ENCODE measurements at regions not wholly inside any gene's neighbourhood (a gene's known extent, or its start where the extent isn't known, plus 50 kb on each side); places are given as distances from the start of the nearest gene placed in this dataset.

GRCh38 chr2:603427-603826 lies 73.8 kb downstream of the TMEM18 start:
- Histone ChIP-seq H3K27ac (replicated peaks; ENCODE audit: low read length) (no peak overlapping the region), H3K4me2 (ENCODE audit: insufficient read depth, low read length, poor library complexity, severe bottlenecking) (no peak overlapping the region), H2BK120ac (ENCODE audit: low read depth, low read length) (no peak overlapping the region), H3K9me3 (replicated peaks in 1 of 2; ENCODE audit: control insufficient read depth in 2 of 2, insufficient read depth in 1 of 2, low read depth in 1 of 2, low read length in 2 of 2) (peaks cover 0 to 8% of the 10 kb centered on the region in 2 donors), H3K4me1 (ENCODE audit: control insufficient read depth in 2 of 2, insufficient read depth in 1 of 2, low read depth in 1 of 2, low read length in 2 of 2) (no peaks in the 10 kb centered on the region), H3K14ac (ENCODE audit: low read length) (no peak overlapping the region), H3K18ac (ENCODE audit: low read length) (no peak overlapping the region), H2AFZ (ENCODE audit: low read length) (no peak overlapping the region), H4K91ac (ENCODE audit: low read depth, low read length, poor library complexity) (no peak overlapping the region), H2AK5ac (ENCODE audit: low read depth, low read length) (no peak overlapping the region), H3K36me3 (replicated peaks in 1 of 2; ENCODE audit: control insufficient read depth in 2 of 2, insufficient read depth in 2 of 2, low read length in 2 of 2) (no peaks in the 10 kb centered on the region), H2BK12ac (ENCODE audit: low read length) (no peak overlapping the region), H2BK15ac (ENCODE audit: low read length) (no peak overlapping the region), H3K4ac (ENCODE audit: low read length) (no peak overlapping the region), H3K9ac (ENCODE audit: low read depth, low read length, poor library complexity) (no peak overlapping the region), H3K4me3 (ENCODE audit: low read length in 2 of 2) (no peak overlapping the region), H4K8ac (ENCODE audit: low read depth, low read length) (no peak overlapping the region), H3K79me1 (ENCODE audit: low read depth, low read length) (peaks cover 2% of the 10 kb centered on the region), H3K23ac (ENCODE audit: low read depth, low read length, poor library complexity) (no peak overlapping the region), H3K27me3 (ENCODE audit: control insufficient read depth in 3 of 3, insufficient read depth in 3 of 3, low read depth in 1 of 3, low read length in 3 of 3) (peaks cover 0 to 6% (median 0%) of the 10 kb centered on the region in 3 experiments), H2BK5ac (ENCODE audit: low read length) (no peak overlapping the region)
- WGBS, 2 donors (ENCODE audit: extremely low coverage in 2 of 2, insufficient read length in 2 of 2, insufficient replicate concordance in 1 of 2) = no CpG with 5 or more reads among the region's 5 CpGs
- DNase-seq (ENCODE audit: low spot score) = no peak

- Histone ChIP-seq H2BK5ac (ENCODE audit: low read length) (no peak overlapping the region), H3K27me3 (ENCODE audit: control insufficient read depth in 3 of 3, insufficient read depth in 3 of 3, low read depth in 1 of 3, low read length in 3 of 3) (peaks cover 0 to 2% (median 0%) of the 10 kb centered on the region in 3 experiments), H3K23ac (ENCODE audit: low read depth, low read length, poor library complexity) (no peak overlapping the region), H3K14ac (ENCODE audit: low read length) (no peak overlapping the region), H3K18ac (ENCODE audit: low read length) (no peak overlapping the region), H3K4ac (ENCODE audit: low read length) (no peak overlapping the region), H2AFZ (ENCODE audit: low read length) (no peak overlapping the region), H3K4me1 (ENCODE audit: control insufficient read depth in 2 of 2, insufficient read depth in 1 of 2, low read depth in 1 of 2, low read length in 2 of 2) (no peaks in the 10 kb centered on the region), H3K36me3 (replicated peaks in 1 of 2; ENCODE audit: control insufficient read depth in 2 of 2, insufficient read depth in 2 of 2, low read length in 2 of 2) (no peaks in the 10 kb centered on the region), H3K9ac (ENCODE audit: low read depth, low read length, poor library complexity) (no peak overlapping the region), H2BK120ac (ENCODE audit: low read depth, low read length) (no peak overlapping the region), H2BK12ac (ENCODE audit: low read length) (no peak overlapping the region), H3K4me3 (ENCODE audit: low read length in 2 of 2) (no peak overlapping the region), H3K9me3 (replicated peaks in 1 of 2; ENCODE audit: control insufficient read depth in 2 of 2, insufficient read depth in 1 of 2, low read depth in 1 of 2, low read length in 2 of 2) (peaks cover 0 to 12% of the 10 kb centered on the region in 2 donors), H3K4me2 (ENCODE audit: insufficient read depth, low read length, poor library complexity, severe bottlenecking) (no peak overlapping the region), H4K8ac (ENCODE audit: low read depth, low read length) (no peak overlapping the region), H4K91ac (ENCODE audit: low read depth, low read length, poor library complexity) (no peak overlapping the region), H3K79me1 (ENCODE audit: low read depth, low read length) (peaks cover 2% of the 10 kb centered on the region), H2BK15ac (ENCODE audit: low read length) (no peak overlapping the region), H3K27ac (replicated peaks; ENCODE audit: low read length) (no peak overlapping the region), H2AK5ac (ENCODE audit: low read depth, low read length) (no peak overlapping the region)
- no CpG with 5 or more reads among the region's 14 CpGs for WGBS, 2 donors (ENCODE audit: extremely low coverage in 2 of 2, insufficient read length in 2 of 2, insufficient replicate concordance in 1 of 2)
- DNase-seq (ENCODE audit: low spot score) = no peak
These were observed 74.4 kb downstream of the TMEM18 start for GRCh38 chr2:602571-603359.

- H3K4ac ChIP-seq (ENCODE audit: low read length) = no peak overlapping the region
- WGBS, 2 donors (ENCODE audit: extremely low coverage in 2 of 2, insufficient read length in 2 of 2, insufficient replicate concordance in 1 of 2) = no CpG with 5 or more reads among the region's 29 CpGs
- H3K36me3 ChIP-seq (replicated peaks in 1 of 2; ENCODE audit: control insufficient read depth in 2 of 2, insufficient read depth in 2 of 2, low read length in 2 of 2) = no peaks in the 10 kb centered on the region
These were observed 75.3 kb downstream of the TMEM18 start for GRCh38 chr2:601806-602455.

GRCh38 chr2:601387-601698 lies 75.9 kb downstream of the TMEM18 start:
- no peak overlapping the region for H2AFZ ChIP-seq (ENCODE audit: low read length)
- no peak overlapping the region for H2BK15ac ChIP-seq (ENCODE audit: low read length)
- H2BK120ac ChIP-seq (ENCODE audit: low read depth, low read length) = no peak overlapping the region
- H3K4me3 ChIP-seq (ENCODE audit: low read length in 2 of 2) = no peak overlapping the region
- no peak overlapping the region for H3K14ac ChIP-seq (ENCODE audit: low read length)
- H3K9ac ChIP-seq (ENCODE audit: low read depth, low read length, poor library complexity) = no peak overlapping the region
- H3K4me2 ChIP-seq (ENCODE audit: insufficient read depth, low read length, poor library complexity, severe bottlenecking) = no peak overlapping the region
- no peak overlapping the region for H2AK5ac ChIP-seq (ENCODE audit: low read depth, low read length)
- no peak overlapping the region for H3K27ac ChIP-seq (replicated peaks; ENCODE audit: low read length)
- H3K4me1 ChIP-seq (ENCODE audit: control insufficient read depth in 2 of 2, insufficient read depth in 1 of 2, low read depth in 1 of 2, low read length in 2 of 2) = no peaks in the 10 kb centered on the region
- H3K79me1 ChIP-seq (ENCODE audit: low read depth, low read length) = peaks cover 2% of the 10 kb centered on the region
- H3K27me3 ChIP-seq (ENCODE audit: control insufficient read depth in 3 of 3, insufficient read depth in 3 of 3, low read depth in 1 of 3, low read length in 3 of 3) = no peaks in the 10 kb centered on the region
- no peak for DNase-seq (ENCODE audit: low spot score)
- H2BK12ac ChIP-seq (ENCODE audit: low read length) = no peak overlapping the region
- H3K4ac ChIP-seq (ENCODE audit: low read length) = no peak overlapping the region
- no peaks in the 10 kb centered on the region for H3K36me3 ChIP-seq (replicated peaks in 1 of 2; ENCODE audit: control insufficient read depth in 2 of 2, insufficient read depth in 2 of 2, low read length in 2 of 2)
- no CpG with 5 or more reads among the region's 10 CpGs for WGBS, 2 donors (ENCODE audit: extremely low coverage in 2 of 2, insufficient read length in 2 of 2, insufficient replicate concordance in 1 of 2)
- H4K8ac ChIP-seq (ENCODE audit: low read depth, low read length) = no peak overlapping the region
- no peak overlapping the region for H2BK5ac ChIP-seq (ENCODE audit: low read length)
- no peak overlapping the region for H4K91ac ChIP-seq (ENCODE audit: low read depth, low read length, poor library complexity)
- H3K23ac ChIP-seq (ENCODE audit: low read depth, low read length, poor library complexity) = no peak overlapping the region
- H3K18ac ChIP-seq (ENCODE audit: low read length) = no peak overlapping the region
- H3K9me3 ChIP-seq (replicated peaks in 1 of 2; ENCODE audit: control insufficient read depth in 2 of 2, insufficient read depth in 1 of 2, low read depth in 1 of 2, low read length in 2 of 2) = peaks cover 0 to 12% of the 10 kb centered on the region in 2 donors

More at GRCh38 chr2:601806-602455, 75.3 kb downstream of the TMEM18 start:
- Histone ChIP-seq H3K23ac (ENCODE audit: low read depth, low read length, poor library complexity) (no peak overlapping the region), H2BK15ac (ENCODE audit: low read length) (no peak overlapping the region), H2BK120ac (ENCODE audit: low read depth, low read length) (no peak overlapping the region), H3K79me1 (ENCODE audit: low read depth, low read length) (peaks cover 2% of the 10 kb centered on the region), H4K91ac (ENCODE audit: low read depth, low read length, poor library complexity) (no peak overlapping the region), H3K4me2 (ENCODE audit: insufficient read depth, low read length, poor library complexity, severe bottlenecking) (no peak overlapping the region), H3K27ac (replicated peaks; ENCODE audit: low read length) (no peak overlapping the region), H3K18ac (ENCODE audit: low read length) (no peak overlapping the region), H3K27me3 (ENCODE audit: control insufficient read depth in 3 of 3, insufficient read depth in 3 of 3, low read depth in 1 of 3, low read length in 3 of 3) (no peaks in the 10 kb centered on the region), H2AK5ac (ENCODE audit: low read depth, low read length) (peak overlapping the region; percentile 2), H2AFZ (ENCODE audit: low read length) (no peak overlapping the region), H3K9me3 (replicated peaks in 1 of 2; ENCODE audit: control insufficient read depth in 2 of 2, insufficient read depth in 1 of 2, low read depth in 1 of 2, low read length in 2 of 2) (peaks cover 0 to 12% of the 10 kb centered on the region in 2 donors), H4K8ac (ENCODE audit: low read depth, low read length) (no peak overlapping the region), H3K14ac (ENCODE audit: low read length) (no peak overlapping the region), H3K4me1 (ENCODE audit: control insufficient read depth in 2 of 2, insufficient read depth in 1 of 2, low read depth in 1 of 2, low read length in 2 of 2) (no peaks in the 10 kb centered on the region), H2BK5ac (ENCODE audit: low read length) (no peak overlapping the region), H2BK12ac (ENCODE audit: low read length) (no peak overlapping the region), H3K9ac (ENCODE audit: low read depth, low read length, poor library complexity) (no peak overlapping the region), H3K4me3 (ENCODE audit: low read length in 2 of 2) (no peak overlapping the region)
- DNase-seq (ENCODE audit: low spot score) = no peak

Data from neuronal stem cell (in vitro differentiated cells).